Motor neuron (in vitro differentiated cells): ENCODE measurements at regions not wholly inside any gene's neighbourhood (a gene's known extent, or its start where the extent isn't known, plus 50 kb on each side); places are given as distances from the start of the nearest gene placed in this dataset.

Experiments used
- ATAC-seq, 8 experiments: fragments of 200-7000 bp; cut with Tn5 transposase; replicated peaks in 6 of 8; 2 replicates each; pipeline ENCODE4 v1.8.0; 2021; ENCODE audit warnings: mild to moderate bottlenecking in 8 of 8, moderate library complexity in 8 of 8
- H3K27ac ChIP-seq, 2 donors: fragments of 250-450 bp; sonication (Bioruptor Pico); 2 replicates each; pipeline ENCODE4 v1.9.0; 2021; ENCODE audit warnings: antibody characterized with exemption in 2 of 2, mild to moderate bottlenecking in 2 of 2, moderate library complexity in 1 of 2
- H3K4me1 ChIP-seq, 2 donors: fragments of 250-450 bp; sonication (Bioruptor Pico); replicated peaks in 1 of 2; 2 replicates each; pipeline ENCODE4 v1.6.1; 2021; ENCODE audit warnings: antibody characterized with exemption in 2 of 2, mild to moderate bottlenecking in 2 of 2, moderate library complexity in 1 of 2
- H3K4me3 ChIP-seq, 5 donors: fragments of 250-450 bp; sonication (Bioruptor Pico); 2 replicates each; pipeline ENCODE4 v1.9.0; 2021; ENCODE audit warnings: antibody characterized with exemption in 5 of 5, mild to moderate bottlenecking in 5 of 5, moderate library complexity in 4 of 5
- WGBS, 10 experiments: fragments of 450-650 bp; shearing (Covaris generic); methylation state at CpG; one replicate each; pipeline ENCODE4 v1.0.0; 2022; 5-methylcytosine and 5-hydroxymethylcytosine counted together
- in situ Hi-C, 9 experiments: fragments of 400-800 bp; cut with MboI; loops; one replicate each; pipeline ENCODE4 v1.15.0; 2021; ENCODE audit warnings: low sequenced_read_pairs in 9 of 9, low pct_unique_long_range_greater_than_20kb in 2 of 9; ENCODE audit not compliant: unreplicated experiment in 9 of 9

DNA sequence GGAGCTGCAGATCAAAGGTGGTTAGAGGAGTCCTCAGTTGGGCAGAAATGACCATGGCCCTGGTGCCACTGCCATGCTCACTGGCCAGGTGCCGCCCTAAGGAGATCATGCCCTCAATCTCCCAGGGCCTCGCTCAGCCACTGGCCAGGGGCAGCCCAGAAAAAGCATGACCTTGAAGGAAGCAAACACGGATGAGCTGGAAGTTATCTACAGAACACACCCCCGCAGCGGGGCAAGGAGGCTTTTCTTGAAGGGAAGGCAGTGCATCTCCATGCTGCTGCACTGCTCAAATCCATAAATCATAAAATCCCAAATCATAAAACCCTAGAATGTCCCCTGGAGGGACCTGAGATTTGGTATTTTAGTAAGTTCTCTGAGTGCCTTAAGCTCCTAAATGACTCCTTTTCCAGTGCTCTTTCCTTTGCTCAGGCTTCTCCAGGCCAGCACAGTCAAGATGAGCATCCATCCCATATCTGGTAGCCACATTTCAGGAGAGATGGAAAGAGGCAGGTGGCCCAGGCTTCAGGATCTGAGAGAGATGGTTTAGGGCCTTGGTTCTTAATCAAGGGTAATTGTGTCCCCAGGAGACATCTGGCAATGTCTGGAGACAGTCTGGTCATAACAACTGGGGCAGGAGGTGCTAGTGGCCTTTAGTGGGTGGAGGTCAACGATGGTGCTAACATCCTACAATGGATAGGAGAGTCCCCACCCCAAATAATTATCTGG, 217.3 kb downstream of the RBM19 start:
- Histone ChIP-seq H3K4me3 (no peak overlapping the region), H3K27ac (no peak overlapping the region), H3K4me1 (peaks cover 7 to 9% of the 10 kb centered on the region in 2 donors)
- WGBS, 10 experiments, result 0 to 100% (median 66%) methylated on average over 1 to 6 of the region's 6 CpGs; no CpG with 5 or more reads in 4 of the 10 experiments
- in situ Hi-C loops, result no loop called here
- no peak for ATAC-seq

DNA sequence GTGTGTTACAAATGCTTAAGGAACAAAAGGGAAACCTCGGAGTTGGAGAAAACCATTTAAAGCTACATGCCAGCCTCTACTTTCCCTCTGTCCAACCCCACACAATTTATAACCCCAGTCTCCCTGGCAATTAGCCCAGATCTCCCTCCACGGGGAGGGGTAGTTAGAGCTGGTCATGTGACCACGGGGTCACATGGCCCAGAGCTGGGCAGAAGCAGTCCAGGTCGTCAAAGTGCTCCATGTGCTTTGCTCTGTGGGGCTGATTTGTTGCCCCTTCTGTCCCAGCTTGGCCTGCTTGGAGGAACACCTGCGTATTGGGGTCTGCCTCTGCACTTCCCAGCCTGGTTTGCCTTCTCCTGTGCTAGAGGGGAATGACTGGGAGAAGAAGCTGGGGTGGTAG, 219.1 kb downstream of the RBM19 start:
- 0 to 63% (median 34%) methylated on average over 1 to 5 of the region's 5 CpGs; no CpG with 5 or more reads in 1 of the 10 experiments for WGBS, 10 experiments
- Histone ChIP-seq H3K27ac (no peak overlapping the region), H3K4me3 (no peak overlapping the region), H3K4me1 (peaks cover 11 to 14% of the 10 kb centered on the region in 2 donors)
- ATAC-seq, result peak in 5 of 8 experiments; percentile 40 to 80 (median 54)
- in situ Hi-C loops, result no loop called here

GRCh38 chr12:113744802-113745395, 221.2 kb downstream of the RBM19 start:
- 11 to 95% (median 70%) methylated on average over 2 to 8 of the region's 8 CpGs; no CpG with 5 or more reads in 2 of the 10 experiments for WGBS, 10 experiments
- ATAC-seq, result no peak
- no peak overlapping the region for H3K4me3 ChIP-seq
- H3K4me1 ChIP-seq, result peaks cover 13 to 14% of the 10 kb centered on the region in 2 donors
- no peak overlapping the region for H3K27ac ChIP-seq
- in situ Hi-C loops, result no loop called here

GRCh38 chr12:113742801-113743200, 223.3 kb downstream of the RBM19 start:
- Histone ChIP-seq H3K4me3 (no peak overlapping the region), H3K27ac (no peak overlapping the region), H3K4me1 (peaks cover 13 to 14% of the 10 kb centered on the region in 2 donors)
- no peak for ATAC-seq
- in situ Hi-C loops, result no loop called here
- 10 to 100% (median 50%) methylated on average over 1 to 7 of the region's 8 CpGs; no CpG with 5 or more reads in 4 of the 10 experiments for WGBS, 10 experiments

GRCh38 chr12:113740699-113741098, 225.4 kb downstream of the RBM19 start:
- H3K4me3 ChIP-seq, result no peak overlapping the region
- H3K27ac ChIP-seq, result no peak overlapping the region
- WGBS, 10 experiments, result 0 to 100% (median 75%) methylated on average over 1 of the region's 1 CpG; no CpG with 5 or more reads in 5 of the 10 experiments
- in situ Hi-C loops, result no loop called here
- H3K4me1 ChIP-seq, result peaks cover 9 to 12% of the 10 kb centered on the region in 2 donors
- ATAC-seq, result no peak

DNA sequence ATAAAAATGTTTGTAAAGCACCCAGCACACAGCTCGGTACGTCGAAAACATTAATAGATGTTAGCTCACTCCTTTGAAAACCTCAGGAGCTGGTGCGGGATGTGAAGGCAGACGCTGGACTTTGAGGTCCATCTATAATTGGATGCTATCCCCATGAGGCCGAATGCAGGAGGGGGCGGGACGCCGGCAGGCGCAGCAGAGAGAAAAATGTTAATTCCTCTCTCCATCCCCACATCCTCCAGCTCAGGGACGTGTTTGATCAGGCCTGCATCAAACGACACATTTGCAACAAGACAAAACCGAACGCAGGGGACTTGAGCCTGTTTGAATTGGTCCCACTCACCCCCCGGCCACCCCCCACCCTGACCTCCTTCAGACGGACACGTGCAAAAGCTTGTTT, 231.0 kb downstream of the RBM19 start:
- Histone ChIP-seq H3K4me3 (no peak overlapping the region), H3K4me1 (peaks cover 14 to 20% of the 10 kb centered on the region in 2 donors), H3K27ac (peak overlapping the region; percentile 74 to 81)
- in situ Hi-C loops, result no loop called here
- 0 to 60% (median 18%) methylated on average over 1 to 9 of the region's 17 CpGs; no CpG with 5 or more reads in 5 of the 10 experiments for WGBS, 10 experiments
- peak in 5 of 8 experiments; percentile 65 to 99 (median 98) for ATAC-seq

DNA sequence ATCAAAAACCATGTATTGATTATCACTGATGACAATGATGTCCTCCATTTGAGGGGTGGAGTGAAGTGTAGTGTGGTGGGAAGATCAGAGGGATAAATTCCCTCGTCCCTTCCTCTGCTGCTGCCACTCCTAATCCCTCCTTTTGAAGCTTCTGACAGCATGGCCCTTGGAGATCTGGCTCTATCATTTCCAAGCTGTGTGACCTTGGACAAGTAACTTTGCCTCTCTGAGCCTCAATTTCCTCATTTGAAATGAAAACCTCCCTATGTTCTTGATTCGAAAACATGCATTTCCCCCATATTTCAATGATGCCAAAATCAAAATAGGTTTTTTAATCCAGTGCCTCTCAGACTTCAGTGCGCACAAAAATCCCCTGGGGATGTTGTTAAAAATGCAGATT, 231.6 kb downstream of the RBM19 start:
- no peak for ATAC-seq
- 0 to 93% (median 53%) methylated on average over 1 to 3 of the region's 3 CpGs; no CpG with 5 or more reads in 3 of the 10 experiments for WGBS, 10 experiments
- Histone ChIP-seq H3K4me3 (no peak overlapping the region), H3K27ac (no peak overlapping the region), H3K4me1 (peaks cover 14 to 20% of the 10 kb centered on the region in 2 donors)
- in situ Hi-C loops, result no loop called here

DNA sequence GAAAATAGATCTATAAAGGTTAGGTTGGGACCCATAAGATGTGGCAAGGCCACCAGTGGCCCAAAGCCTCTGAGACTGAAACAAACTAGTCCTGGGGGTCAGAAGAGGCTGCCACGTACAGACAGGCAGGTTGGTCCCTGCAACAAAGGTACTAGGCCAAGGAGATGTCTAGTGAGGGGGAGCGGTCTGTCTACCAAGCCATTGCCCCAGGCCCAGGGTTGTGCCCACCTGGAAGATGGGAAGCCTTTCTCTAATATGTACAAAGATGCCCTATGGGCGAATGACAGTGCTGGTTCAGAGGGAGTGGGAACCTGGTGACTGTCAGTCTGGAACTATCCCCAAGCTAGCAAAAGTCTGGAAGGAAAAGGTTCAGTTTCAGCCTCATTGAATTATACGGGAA, 233.2 kb downstream of the RBM19 start:
- 42 to 100% (median 67%) methylated on average over 1 to 4 of the region's 4 CpGs for WGBS, 10 experiments
- H3K27ac ChIP-seq, result no peak overlapping the region
- H3K4me3 ChIP-seq, result no peak overlapping the region
- H3K4me1 ChIP-seq, result peaks cover 19 to 27% of the 10 kb centered on the region in 2 donors
- in situ Hi-C loops, result no loop called here
- no peak for ATAC-seq

GRCh38 chr12:113727651-113728061, 238.5 kb downstream of the RBM19 start:
- Histone ChIP-seq H3K27ac (no peak overlapping the region), H3K4me3 (no peak overlapping the region), H3K4me1 (peaks cover 5 to 20% of the 10 kb centered on the region in 2 donors)
- 100% methylated on average over 1 of the region's 1 CpG; no CpG with 5 or more reads in 9 of the 10 experiments for WGBS, 10 experiments
- in situ Hi-C loops, result no loop called here
- no peak for ATAC-seq

GRCh38 chr12:113726254-113726819, 239.8 kb downstream of the RBM19 start:
- H3K4me3 ChIP-seq, result no peak overlapping the region
- in situ Hi-C loops, result no loop called here
- H3K27ac ChIP-seq, result no peak overlapping the region
- no peak for ATAC-seq
- WGBS, 10 experiments, result 17 to 100% (median 81%) methylated on average over 1 to 5 of the region's 6 CpGs; no CpG with 5 or more reads in 5 of the 10 experiments
- H3K4me1 ChIP-seq, result peaks cover 5 to 20% of the 10 kb centered on the region in 2 donors

- in situ Hi-C loops, result no loop called here
- no peak for ATAC-seq
- H3K4me1 ChIP-seq, result peaks cover 10 to 20% of the 10 kb centered on the region in 2 donors
- WGBS, 10 experiments, result 40 to 100% (median 60%) methylated on average over 1 to 2 of the region's 2 CpGs; no CpG with 5 or more reads in 7 of the 10 experiments
- H3K4me3 ChIP-seq, result no peak overlapping the region
- H3K27ac ChIP-seq, result peak overlapping the region; percentile 63 to 66
Observed at GRCh38 chr12:113725557-113725876, 240.6 kb downstream of the RBM19 start.

DNA sequence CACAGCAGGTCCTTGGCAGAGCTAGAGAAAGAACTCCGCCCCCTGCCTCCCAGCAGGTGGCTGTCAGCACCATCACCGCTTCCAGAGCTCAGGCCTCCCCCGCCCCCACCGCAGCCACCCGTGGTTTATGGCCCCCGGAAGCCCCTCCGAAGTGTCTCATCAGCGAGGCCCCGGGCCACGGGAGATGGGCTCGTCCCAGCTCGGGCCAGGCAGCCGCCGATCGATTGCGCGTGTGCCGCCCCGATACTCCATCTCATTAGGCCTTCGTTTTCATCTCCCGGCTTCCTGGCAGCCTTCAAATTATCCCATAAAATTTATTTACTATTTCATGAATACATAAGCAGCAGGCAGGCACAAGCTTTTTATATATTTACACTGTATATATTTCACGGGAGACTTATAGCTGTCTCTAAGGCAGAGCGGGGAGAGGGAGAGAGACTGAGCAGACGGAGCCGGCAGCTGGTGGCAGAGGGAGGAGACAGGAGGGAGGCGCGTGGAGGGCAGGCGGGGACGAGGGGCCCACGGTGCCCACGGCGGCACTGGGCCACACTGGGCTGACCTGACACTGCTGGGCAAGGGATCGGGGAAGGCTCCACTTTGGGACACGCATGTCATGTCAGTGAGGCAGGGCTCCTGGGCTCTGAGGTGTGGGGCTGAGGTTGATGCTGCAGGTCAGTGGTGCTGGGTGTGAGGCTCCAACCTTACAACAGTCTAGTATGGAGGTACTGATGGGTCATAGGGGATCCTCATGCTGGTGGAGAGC, 241.2 kb downstream of the RBM19 start:
- in situ Hi-C loops, result no loop called here

DNA sequence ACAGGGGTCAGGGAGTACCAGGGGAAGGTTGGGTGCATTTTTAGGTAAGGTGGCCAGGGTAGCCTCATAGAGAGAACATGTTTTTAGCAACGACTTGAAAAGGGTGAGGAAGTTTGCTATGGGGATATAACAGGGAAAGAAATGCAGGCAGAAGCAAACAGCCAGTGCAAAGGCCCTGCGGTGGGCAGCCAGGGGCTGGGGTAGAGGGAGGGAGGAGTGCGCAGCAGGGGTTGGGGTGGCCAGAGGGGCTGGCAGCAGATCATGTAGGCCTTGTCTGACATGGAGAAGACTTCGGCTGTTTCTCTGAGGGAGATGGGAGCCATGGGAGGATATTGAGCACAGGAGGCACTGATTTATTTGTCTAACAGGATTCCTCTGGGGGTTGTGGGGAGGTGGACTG, 242.5 kb downstream of the RBM19 start:
- H3K4me1 ChIP-seq, result peaks cover 10 to 19% of the 10 kb centered on the region in 2 donors
- H3K27ac ChIP-seq, result no peak overlapping the region
- in situ Hi-C loops, result no loop called here
- 100% methylated on average over 1 of the region's 4 CpGs; no CpG with 5 or more reads in 9 of the 10 experiments for WGBS, 10 experiments
- no peak overlapping the region for H3K4me3 ChIP-seq
- no peak for ATAC-seq

More for the DNA sequence above, 241.2 kb downstream of the RBM19 start:
- ATAC-seq, result peak in 5 of 8 experiments; percentile 60 to 94 (median 85)
- 40 to 100% (median 47%) methylated on average over 1 to 12 of the region's 34 CpGs; no CpG with 5 or more reads in 4 of the 10 experiments for WGBS, 10 experiments
- Histone ChIP-seq H3K27ac (peak overlapping the region; percentile 63 to 66), H3K4me1 (peaks cover 12 to 20% of the 10 kb centered on the region in 2 donors), H3K4me3 (no peak overlapping the region)
